CMK (cell line): ENCODE measurements at regions not wholly inside any gene's neighbourhood (a gene's known extent, or its start where the extent isn't known, plus 50 kb on each side); places are given as distances from the start of the nearest gene placed in this dataset.

ENCODE experiments used
- DNase-seq: peaks from one replicate; pipeline ENCODE4 v3.0.0-alpha.2; 2010; ENCODE audit warnings: low read depth

GRCh38 chr2:147792966-147793617 is 51.7 kb upstream of the ACVR2A start:
- DNase-seq = no peak

- DNase-seq = no peak
Measured at GRCh38 chr2:147790580-147790979, 54.2 kb upstream of the ACVR2A start.

- no peak for DNase-seq
Measured at GRCh38 chr2:147789720-147790119, 55.1 kb upstream of the ACVR2A start.

GRCh38 chr2:147789287-147789686 is 55.5 kb upstream of the ACVR2A start:
- DNase-seq = no peak

GRCh38 chr2:147782141-147782930 is 62.5 kb upstream of the ACVR2A start:
- no peak for DNase-seq

- no peak for DNase-seq
Measured at GRCh38 chr2:147779440-147779839, 65.4 kb upstream of the ACVR2A start.

GRCh38 chr2:147777394-147777793 is 67.4 kb upstream of the ACVR2A start:
- DNase-seq = no peak

- no peak for DNase-seq
Measured at GRCh38 chr2:147774805-147775204, 70.0 kb upstream of the ACVR2A start.

- no peak for DNase-seq
Measured at GRCh38 chr2:147773479-147773878, 71.3 kb upstream of the ACVR2A start.

- no peak for DNase-seq
Measured at GRCh38 chr2:147772781-147773180, 72.0 kb upstream of the ACVR2A start.

- no peak for DNase-seq
Measured at GRCh38 chr2:147763861-147764260, 81.0 kb upstream of the ACVR2A start.

- DNase-seq = no peak
Measured at GRCh38 chr2:147760984-147761383, 83.8 kb upstream of the ACVR2A start.

- no peak for DNase-seq
Measured at GRCh38 chr2:147759536-147759935, 85.3 kb upstream of the ACVR2A start.

- DNase-seq = no peak
Measured at GRCh38 chr2:147758821-147759220, 86.0 kb upstream of the ACVR2A start.

GRCh38 chr2:147756069-147756468 is 88.8 kb upstream of the ACVR2A start:
- DNase-seq = no peak

GRCh38 chr2:147740211-147740927 is 104.5 kb upstream of the ACVR2A start:
- DNase-seq = no peak

- no peak for DNase-seq
Measured at GRCh38 chr2:147739508-147739907, 105.3 kb upstream of the ACVR2A start.

GRCh38 chr2:147718831-147719230 is 126.0 kb upstream of the ACVR2A start:
- DNase-seq = no peak

GRCh38 chr2:147716906-147717305 is 127.9 kb upstream of the ACVR2A start:
- no peak for DNase-seq

GRCh38 chr2:147715807-147716206 is 129.0 kb upstream of the ACVR2A start:
- no peak for DNase-seq

GRCh38 chr2:147714582-147714981 is 130.2 kb upstream of the ACVR2A start:
- DNase-seq = no peak

GRCh38 chr2:147713349-147713748 is 131.5 kb upstream of the ACVR2A start:
- no peak for DNase-seq

GRCh38 chr2:147712051-147712450 is 132.8 kb upstream of the ACVR2A start:
- DNase-seq = no peak
